ENCODE measurements at regions not wholly inside any gene's neighbourhood (a gene's known extent, or its start where the extent isn't known, plus 50 kb on each side); places are given as distances from the start of the nearest gene placed in this dataset.

DNA sequence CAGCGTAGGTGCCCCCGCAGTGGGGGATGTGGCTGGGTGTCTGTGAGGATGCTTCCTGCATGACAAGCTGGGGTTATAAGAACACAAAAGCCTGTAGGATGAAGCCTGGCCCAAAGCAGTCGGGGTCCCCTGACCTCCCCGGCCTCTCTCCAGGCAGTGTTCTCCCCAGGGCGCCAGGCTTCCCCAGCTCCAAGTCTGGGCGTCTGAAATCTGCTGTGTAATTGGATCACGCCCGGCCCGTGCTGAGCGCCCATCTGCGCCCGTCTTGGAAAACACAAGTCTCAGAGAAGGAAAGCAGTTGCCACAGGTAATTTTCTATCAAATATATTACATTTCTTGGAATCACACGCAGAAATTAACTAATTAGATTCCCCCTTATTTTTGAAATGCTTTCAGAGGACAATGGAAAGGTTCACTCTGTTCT, 233.3 kb downstream of the CTTN start:
- no peak for DNase-seq

DNA sequence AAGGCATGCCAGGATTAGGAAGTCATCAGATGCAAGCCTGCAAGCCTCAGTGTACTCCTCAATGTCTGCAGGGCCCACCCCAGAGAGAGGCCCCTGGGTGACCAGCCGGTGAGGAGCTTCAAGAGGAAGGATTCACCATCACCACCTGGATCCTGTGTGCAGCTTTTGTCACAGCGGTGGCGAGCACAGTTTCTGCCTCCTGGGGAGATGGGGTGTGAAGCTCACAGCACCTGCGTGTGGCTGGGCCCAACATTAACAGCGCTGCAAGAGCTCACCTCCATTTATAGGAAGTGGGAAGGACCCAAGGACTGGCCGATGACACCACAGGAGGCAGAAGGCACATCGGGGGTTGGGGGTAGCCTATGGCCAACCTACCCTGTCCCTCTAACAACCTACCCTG, 235.3 kb downstream of the CTTN start:
- DNase-seq = no peak

DNA sequence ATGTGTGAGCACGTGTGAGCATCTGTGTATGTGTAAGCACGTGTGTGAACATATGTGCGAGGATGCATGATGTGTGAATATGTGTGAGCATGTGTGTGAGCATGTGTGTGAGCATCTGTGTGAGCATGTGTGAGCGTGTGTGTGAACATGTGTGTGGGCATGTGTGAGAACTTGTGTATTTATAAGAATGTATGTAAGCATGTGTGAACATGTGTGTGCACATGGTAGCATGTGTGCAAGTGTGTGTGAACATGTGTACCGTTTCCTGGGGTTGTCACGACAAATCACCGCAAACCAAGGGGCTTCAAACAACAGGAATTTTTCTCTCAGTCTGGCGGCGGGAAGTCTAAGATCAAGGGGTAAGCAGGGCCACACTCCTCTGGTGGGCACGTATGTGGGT, 238.3 kb downstream of the CTTN start:
- DNase-seq = no peak

DNA sequence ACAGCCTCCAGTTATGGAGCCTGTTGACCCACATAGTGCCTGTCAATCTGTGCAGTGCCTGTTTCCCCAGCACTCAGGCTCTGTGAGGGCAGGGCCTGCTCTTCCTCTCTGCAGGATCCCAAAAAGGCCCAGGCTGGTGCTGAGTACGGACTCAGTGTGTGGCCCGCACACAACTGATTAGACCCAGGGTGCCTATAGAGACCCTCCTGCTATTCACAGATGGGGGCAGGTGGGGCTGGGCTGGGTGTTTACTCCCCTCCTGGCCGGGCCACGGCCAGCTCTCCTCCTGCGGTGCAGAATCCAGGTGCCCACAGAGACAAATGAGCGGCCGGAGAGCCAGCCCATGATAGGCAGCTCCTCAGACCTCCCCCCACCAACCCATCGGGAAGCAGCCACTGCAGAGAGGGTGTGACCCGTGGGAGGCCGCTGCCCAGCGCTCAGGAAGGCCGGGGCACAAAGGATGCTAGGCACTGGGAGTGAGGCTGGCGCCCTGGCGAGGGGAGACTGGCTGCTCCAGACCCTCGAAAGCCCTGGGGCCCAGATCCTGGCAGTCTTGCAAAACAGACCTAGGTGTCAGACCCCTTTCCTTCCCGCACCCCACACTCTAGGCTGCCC, 239.0 kb downstream of the CTTN start:
- no peak for DNase-seq

DNA sequence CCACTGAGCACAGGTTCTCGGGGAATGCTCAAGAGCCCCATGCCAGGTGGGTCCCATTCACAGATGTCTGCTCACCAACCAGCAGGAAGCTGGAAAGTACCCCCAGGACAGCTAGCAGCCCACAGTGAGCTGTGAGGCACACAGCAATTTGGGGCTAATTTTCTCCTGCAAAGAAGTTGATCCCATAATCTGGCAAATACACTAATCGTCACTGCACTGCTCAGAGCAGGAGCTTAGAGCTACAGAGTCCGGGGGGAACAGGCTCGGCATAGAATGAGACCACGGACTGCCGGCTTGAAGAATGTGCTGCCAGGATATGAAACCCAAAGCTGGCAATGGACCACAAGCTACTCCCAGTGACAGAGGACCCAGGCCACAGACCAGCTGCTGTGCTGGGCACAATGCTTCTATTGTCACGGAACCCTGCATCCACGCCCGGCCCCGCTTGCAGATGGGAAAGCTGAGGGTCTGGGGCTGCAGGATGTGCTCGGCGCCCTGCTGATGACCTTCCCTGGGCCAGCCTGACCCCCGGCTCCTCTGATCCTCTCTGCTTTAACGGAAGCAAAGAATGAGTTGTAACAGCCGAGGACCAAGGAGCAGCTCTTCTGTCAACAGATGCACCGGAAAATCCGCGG, 239.7 kb downstream of the CTTN start:
- no peak for DNase-seq

DNA sequence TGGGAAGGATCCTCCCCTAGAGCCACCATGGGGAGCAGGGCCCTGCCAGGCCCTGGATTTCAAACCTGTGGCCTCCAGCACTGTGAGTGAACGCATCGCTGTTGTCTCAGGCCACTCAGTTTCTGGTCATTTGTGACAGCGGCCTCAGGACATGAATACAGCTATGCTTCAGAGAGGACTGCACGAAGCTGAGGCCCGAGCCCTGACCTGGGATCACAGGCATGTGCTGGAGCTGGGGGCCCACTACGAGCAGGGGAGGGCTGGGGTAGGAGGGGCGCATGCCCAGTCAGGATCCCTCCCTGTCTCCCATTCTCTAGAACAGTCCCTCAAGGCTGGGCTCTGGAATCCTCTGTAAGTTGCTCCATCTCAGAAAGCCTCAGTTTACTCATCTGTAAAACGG, 242.1 kb downstream of the CTTN start:
- DNase-seq = no peak

DNA sequence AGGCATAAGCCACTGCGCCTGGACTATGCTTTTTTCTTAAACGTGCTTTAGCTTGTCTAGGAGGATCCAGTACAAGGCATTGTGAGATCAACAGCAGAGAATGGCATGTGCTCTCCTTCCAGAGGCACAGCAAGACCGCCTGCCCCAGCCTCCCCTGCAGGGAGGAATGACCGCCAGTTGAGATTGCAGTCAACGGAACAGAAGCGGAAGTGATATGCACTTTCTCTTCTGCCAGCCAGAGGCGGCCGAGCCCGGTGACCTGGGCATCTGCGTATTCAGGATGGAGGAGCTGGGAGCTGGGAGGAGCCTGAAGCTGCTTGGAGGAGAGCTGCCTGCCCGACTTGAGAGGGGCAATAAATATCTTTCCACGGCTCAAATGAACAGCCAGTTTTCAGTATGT, 243.0 kb downstream of the CTTN start:
- DNase-seq = no peak

DNA sequence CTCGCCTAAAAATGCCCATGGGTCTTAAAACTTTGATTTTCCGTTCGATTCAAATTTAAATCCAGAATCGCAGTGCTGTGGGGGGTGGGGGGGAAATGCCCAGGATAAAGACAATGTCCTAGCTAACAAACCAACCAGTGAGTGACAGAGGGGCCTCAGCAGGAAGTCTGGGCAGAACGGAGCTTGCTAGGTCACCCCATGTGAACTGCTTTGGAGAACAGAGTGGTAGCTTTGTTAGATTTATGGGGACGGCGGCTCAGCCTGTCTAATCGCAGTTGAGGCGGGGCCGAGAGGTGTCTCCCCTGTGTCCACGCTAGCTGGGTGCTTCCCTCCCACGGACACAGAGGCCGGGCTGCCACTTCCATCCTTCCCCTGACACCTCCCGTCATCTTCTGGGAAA, 243.9 kb downstream of the CTTN start:
- no peak for DNase-seq

DNA sequence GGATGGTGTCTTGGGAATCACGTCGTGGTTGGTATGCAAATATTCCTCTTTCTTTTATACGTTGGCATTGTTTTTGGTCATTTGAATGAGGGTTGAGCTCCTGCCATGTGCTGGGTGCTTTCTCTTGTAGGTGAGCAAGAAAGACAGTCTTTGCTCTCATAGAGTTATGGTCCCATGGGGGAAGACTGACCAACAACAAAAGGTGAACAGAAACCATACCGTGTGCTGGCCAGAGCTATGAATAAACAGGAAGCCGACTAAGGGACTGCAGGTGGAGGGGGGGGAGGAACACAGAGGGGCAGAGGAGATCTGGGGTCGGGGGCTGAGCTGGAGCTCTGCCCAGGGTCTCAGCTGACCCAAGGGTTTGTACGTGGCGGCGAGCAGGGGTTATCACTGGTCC, 245.3 kb downstream of the CTTN start:
- no peak for DNase-seq

DNA sequence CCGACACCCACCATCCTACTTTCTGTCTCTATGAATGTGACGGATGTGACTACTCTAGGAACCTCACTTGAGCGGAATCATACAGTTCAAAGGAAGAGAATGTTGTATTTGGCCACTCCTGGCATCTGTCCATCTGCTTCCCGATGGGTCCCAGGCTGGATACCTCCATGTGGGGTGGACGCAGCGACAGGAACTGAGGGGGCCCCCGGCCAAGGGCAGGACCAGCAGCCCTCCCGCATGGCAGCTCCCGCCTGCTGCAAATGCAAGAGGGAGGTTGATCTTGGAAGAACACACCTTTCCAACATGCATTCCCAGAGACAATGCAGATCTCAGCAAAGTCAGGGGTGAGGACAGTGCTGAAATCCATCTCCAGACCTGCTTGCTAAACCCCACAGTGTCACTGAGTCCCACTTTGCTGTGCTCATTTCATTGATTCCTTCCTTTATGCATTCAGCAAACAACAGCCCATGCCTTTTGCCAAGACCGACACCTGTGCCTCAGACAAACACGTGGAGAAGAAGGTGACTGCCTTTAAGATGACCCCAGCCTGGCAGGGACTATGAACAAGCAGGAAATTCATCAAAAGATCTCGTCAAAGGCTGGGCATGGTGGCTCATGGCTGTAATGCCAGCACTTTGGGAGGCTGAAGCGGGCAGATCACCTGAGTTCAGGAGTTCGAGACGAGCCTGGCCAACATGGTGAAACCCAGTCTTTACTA, 246.2 kb downstream of the CTTN start:
- DNase-seq = no peak

DNA sequence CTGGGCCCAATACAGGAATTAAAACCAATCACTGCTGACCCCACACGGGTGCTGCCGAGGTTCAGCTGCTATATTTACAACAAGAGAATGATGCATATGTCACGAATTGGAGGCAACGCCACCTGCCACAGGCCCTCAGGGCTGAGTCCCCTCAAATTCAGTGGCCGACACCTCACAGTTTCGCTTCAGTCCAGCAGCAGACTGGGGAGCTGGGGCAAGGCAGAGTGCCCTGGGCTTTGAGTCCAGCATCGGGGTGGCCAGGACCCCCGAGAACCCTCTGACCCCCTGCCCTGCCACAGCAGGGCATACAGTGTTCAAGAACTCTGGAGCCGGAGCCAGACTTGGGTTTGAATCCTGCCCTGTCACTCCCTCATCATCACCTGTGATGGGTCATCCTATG, 247.2 kb downstream of the CTTN start:
- no peak for DNase-seq

DNA sequence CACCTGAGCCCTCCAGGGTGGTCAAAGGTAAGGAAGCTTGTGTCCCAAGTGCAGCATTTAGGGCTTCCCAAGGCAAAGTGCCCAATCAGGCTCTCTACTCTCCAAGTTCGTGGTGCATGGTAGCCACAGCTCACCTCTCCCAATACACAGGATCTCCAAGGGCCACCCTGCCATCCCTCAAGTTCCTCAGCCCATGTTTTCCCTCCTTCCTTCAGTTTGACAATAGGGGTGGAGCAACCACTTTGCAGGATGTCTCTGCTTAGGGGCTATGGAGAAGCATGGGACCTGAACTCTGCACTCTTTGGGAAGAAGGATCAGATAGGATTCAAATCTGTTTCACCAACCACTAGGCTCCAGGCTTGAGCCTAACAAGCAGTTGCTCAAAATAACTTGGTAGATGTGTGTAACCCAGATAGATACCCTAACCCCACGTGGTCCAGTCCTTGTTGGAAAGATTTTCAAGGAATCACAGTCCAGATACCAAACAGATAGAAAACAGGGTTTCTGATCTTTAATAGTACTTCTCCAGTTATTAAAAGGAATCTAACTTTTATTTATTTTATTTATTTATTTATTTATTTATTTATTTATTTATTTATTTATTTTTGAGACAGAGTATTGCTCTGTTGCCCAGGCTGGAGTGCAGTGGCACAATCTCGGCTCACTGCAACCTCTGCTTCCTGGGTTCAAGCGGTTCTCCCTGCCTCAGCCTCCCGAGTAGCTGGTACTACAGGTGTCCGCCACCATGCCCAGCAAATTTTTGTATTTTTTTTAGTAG, 248.1 kb downstream of the CTTN start:
- no peak for DNase-seq

DNA sequence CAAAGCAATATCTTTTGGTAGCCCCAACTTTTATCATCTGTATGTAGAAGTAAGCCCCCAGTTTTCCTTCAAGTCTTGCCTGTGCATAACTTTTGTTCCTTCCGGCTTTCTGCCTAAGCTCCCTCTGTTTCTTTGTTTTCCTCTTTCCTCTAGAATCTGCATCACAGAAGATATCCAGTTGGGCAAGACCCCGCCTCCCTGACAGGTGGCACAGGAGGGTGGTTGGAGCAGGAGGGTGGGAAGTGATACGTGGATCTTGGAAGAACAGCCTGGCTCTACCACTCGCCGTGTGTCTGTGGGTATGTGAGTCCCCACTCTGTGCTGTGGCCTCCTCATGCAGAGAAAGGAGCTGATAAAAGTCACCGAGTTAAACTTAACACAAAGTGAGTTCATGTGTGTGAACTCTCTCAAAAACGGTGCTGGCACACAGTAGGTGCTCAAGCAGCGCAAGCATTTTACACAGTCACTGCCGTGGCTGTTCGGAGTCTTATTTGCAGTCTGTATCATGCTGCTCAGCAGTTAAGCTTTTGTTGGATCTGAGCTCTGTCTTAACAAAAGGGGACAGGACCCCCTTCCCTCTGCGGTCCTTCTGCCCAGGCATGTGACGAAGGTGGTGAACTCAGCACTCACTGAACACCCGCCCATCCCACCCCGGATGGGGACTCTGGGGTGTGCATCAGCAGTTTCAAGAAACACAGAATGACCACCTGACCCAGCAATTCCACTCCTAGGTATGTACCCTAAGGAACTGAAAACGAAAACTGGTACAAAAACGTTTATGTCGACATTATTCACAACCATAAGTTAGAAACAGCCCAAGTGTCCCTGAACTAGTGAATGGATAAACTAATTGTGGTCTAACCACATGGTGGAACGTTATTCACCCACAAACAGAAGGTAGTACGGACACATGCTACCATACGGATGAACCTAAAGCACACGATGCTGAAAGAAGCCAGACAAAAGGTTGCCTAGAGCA, 249.1 kb downstream of the CTTN start:
- DNase-seq = no peak

DNA sequence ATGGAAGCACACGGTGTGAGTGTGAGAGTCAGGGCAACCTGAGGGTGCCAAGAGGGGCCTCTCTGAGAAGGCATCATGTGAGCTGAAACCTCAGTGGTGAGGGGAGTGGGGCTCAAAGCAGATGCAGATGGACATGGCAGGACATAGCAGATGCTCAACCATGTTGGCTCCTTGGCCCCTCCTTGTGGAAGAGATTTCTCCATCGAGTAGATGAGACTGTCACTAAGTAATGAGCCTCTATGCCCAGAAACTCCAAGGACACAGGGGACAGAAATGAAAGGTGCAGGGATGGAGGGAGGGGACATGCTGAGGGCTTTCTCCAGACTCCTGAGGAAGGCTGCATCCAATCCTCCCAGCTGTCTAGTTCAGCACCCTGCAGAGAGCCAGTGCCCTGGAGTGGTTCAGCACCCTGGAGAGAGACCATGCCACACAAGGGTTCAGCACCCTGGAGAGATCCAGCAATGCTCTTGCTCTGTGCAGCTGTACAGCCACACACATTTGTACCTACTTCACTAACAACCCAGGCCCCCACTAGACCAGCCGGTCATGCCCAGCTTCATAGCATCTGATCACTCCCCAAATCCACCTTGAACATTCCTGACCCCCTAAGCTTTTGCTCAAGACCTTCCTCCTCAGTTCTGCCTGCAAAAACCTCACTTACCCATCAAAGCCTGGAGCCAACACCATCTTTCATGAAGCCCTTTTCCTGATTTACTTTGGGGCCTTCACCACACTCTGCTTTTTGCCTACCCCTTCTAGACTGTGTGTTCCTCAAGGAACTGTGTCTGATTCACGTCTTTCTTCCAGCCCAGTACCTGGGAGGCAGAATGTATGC, 252.0 kb downstream of the CTTN start:
- peak; percentile 22 for DNase-seq

DNA sequence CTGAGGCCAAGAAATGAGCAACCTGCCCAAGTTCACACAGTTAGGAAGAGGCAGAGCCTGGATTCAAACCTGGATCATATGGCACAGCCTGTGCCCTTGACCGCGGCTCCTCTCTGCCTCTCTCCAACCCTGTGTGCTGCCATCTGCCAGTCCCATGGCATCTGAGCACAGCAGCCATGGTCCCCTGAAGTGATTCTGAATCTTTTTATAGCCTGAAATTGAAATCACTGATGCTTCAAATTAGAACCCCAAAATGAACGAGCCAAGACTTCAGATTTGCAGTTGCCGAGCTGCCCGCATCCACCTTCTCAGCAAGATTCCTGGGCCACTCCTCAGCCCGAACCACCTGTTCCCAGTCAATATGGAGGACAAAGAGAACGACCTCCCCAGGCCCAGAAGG, 252.7 kb downstream of the CTTN start:
- no peak for DNase-seq

DNA sequence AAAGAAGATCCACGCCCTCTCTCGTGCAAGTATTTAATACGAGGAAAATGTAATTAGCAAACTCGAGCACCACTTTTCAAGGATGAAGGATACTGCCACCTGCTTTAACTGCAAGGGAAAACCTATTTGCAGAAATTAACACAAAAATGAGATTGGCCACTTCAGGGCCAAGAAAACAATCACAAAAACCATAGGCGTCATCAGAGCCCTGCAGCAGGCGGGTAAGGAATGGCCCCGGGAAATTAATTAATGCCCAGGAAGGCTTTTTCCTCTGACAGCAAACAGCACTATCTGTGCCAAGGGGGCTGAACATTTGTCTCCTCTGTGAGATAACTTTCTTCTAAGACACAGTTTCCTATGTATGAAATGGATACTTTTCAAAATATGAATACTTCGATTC, 255.7 kb downstream of the CTTN start:
- DNase-seq = no peak

DNA sequence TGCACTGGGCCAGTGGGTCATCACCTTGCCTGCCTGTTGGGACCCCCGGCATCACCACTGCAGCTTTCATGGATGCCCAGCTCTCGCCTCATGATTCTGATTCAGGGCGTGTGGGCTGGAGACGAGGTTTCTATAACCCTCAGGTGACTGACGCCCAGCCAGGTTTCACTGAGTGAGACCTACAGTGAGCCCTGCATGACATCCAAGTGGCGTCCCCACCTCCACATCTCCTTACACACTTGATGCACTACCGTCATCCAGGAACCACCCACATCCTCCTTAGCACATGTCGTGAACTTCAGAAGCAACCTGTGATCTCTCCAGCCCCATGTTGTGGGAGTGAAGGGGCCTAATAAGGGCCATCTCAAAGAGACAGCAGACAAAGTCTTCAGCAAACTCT, 257.5 kb downstream of the CTTN start:
- no peak for DNase-seq

DNA sequence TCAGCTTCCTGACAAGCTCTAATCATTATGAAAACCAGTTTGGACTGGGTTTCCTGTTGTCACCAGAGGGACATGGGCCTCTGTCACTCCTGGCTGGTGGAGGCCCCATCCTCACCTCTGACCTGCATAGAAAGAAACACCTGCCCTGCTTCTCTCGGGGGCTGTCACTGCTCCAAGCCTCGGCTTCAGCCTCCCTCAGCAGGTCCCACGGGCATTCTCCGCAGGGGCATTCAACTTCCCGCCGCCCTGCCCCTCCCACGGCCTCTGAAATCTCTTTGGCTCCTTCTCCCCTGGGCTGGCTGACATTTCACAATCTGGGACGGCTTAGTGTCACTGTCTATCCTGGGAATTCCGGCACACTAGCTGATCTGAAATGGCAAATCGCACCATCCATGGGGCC, 257.9 kb downstream of the CTTN start:
- no peak for DNase-seq

DNA sequence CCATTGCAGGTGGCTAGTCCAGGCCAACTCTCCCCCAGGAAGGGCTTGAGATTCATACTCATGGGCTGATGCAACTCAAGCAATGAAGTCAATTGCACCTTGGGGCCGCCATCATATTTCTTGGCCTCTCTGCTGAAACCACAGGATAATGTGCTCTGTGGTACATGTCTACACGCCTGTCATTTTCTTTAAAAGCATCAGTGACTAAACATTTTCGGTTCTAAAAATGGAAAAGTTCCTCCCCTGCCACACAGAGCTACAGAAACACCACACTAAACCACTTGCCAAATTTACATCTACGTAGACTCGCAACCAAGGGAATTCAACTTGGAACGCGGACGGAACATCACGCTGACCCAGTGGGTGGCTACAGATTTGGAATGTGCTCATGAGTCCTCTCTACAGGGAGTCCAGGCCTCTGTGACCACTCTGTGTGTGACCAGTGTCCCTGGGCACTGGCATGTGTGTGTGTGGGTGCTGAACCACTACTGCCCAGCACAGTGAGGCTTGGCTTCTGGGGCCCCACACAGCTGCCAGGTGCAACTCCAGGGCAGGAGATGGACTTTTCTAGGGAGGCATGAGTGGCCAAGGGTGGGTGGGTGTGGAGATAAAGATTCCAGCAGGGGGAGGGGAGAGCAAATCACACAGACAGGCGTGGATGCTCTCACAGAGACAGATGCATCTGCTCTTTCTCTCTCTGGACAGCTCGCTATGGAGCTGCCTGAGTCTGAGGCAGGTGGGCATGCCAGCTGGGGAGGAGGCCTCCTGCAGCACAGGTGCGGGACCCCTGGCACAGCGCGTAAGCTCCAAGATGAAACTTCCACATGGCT, 261.9 kb downstream of the CTTN start:
- DNase-seq = no peak

DNA sequence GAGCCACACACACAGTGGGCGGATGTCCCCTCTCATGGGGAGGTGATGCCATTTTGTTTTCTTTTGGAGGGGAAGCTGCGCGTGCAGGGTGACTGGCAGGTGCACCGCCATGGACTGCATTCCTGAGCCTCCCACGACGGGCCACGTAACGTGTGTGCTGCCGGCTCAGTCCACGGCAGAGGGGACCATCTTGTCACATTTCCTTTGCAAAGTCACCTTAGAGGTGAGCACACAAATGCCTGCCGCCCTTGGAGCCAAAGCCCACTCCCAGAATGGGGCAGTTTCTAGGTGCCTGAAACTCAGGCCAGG, 262.5 kb downstream of the CTTN start:
- DNase-seq = no peak

Measured in stimulated activated CD4-positive, alpha-beta T cell treated with anti-CD3 and anti-CD28 coated beads, Interleukin-1b, Interleukin-23, amount 100 ng/mL, for 48 hours (primary cell).